Renal pelvis (tissue), 1 donor: ENCODE measurements at regions not wholly inside any gene's neighbourhood (a gene's known extent, or its start where the extent isn't known, plus 50 kb on each side); places are given as distances from the start of the nearest gene placed in this dataset.

Source experiments
- DNase-seq: peaks from one replicate; pipeline ENCODE4 v3.0.0-alpha.2; 2013

DNA sequence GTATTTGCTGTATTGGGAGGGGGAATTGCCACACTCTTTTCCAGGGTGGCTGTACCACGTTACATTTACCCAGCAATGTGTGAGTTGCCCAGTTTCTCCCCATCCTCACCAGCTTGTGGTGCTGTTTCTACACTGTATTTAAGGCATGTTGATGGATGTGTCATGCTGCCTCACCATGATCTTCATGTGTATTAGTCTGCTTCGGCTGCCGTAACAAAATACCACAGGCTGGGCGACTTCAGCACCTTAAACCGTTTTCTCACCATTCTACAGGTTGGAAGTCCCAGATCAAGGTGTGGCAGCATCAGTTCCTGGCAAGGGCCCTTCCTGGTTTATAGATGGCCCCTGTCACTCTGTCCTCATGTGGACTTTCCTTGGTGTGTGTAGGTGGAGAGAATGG lies 169.7 kb downstream of the IGLL1 start:
- DNase-seq = no peak

DNA sequence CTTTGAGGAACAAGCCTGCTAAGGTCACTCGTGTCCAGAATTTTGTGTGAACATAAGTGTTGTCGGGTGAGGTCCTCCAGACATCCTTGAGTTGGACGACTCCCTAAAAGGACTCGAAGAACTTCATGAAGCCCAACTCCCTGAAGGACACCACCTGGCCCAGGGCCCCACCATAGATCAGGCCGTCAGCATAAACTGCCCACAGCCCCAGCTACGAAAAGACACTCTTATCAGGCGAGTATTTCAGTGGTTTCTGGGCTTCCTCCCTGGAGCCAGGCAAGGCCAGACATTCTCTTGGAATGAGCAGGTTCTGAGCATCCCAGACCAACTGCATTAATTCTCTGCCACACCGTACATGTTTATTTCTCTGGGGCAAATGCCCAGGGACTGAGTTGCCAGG lies 170.1 kb downstream of the IGLL1 start:
- no peak for DNase-seq

DNA sequence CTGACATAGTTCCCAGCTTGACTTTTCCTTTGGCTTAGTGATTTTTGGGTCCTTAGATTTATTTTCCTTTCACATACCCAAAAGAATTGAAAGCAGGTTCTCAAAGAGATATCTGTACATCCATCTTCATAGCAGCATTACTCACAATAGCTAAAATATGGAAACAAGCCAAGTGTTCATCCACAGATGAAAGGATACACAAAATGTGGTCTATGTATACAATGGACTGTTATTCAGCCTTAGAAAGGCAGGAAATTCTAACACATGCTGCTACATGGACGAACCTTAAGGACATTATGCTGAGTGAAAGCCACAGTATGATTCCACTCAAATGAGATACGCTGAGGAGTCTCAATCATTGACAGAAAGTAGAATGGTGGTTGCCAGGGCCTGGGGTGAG lies 171.8 kb downstream of the IGLL1 start:
- no peak for DNase-seq

DNA sequence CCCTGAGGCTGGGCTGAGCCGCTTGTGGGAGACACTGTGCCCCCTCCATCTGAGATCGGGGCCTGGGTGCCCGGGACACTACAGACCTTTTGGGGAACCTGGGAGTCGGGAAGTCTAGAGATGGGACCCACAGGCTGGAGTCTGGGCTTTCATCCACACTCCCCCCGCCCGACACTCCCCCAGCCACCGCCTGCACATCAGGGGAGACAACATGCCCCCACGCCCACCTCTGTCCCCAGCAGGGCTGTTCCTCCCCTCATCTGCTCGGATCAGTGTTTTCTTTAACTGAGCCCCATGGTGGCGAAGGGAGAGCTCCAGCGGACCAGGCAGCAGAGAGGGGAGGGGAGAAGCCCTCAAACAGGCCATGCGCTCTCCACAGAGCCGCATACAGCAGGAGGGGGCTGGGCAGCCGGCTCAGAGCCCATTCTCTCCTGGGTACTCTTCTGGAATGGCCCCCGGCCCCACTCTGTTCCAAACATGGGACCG lies 174.7 kb downstream of the IGLL1 start:
- no peak for DNase-seq

DNA sequence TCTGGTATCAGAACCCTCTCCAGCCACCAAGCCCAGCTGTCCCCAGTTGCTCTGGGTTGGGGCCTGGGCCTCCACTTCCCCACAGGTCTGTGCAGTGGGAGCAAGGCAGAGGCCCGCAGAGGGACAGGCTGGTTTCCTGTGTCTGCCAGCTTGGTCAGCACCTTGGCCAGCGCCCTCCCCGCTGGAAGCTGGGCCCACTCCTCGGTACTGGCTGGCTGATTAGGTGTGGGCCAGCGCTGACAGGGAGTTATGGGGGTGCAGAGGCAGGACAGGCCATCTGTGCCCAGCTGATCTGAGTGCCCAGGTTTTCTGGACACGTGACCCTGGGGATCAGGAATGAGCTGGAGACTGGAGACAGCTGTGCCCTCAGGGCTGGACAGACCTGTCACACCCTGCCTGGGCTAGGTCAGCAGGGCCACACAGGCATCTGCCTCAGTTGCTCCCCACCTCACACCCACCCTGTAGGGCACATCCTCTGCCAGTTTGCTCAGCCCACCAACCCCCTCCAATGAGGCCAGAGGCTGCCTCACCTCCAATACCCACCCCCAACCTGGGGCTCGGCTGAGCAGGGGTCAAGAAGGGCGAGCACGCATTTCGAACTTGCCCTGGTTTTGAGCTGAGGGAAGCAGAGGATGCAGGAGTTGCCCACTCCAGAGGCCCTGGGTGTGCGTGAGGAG lies 175.3 kb downstream of the IGLL1 start:
- peak; percentile 82 for DNase-seq

DNA sequence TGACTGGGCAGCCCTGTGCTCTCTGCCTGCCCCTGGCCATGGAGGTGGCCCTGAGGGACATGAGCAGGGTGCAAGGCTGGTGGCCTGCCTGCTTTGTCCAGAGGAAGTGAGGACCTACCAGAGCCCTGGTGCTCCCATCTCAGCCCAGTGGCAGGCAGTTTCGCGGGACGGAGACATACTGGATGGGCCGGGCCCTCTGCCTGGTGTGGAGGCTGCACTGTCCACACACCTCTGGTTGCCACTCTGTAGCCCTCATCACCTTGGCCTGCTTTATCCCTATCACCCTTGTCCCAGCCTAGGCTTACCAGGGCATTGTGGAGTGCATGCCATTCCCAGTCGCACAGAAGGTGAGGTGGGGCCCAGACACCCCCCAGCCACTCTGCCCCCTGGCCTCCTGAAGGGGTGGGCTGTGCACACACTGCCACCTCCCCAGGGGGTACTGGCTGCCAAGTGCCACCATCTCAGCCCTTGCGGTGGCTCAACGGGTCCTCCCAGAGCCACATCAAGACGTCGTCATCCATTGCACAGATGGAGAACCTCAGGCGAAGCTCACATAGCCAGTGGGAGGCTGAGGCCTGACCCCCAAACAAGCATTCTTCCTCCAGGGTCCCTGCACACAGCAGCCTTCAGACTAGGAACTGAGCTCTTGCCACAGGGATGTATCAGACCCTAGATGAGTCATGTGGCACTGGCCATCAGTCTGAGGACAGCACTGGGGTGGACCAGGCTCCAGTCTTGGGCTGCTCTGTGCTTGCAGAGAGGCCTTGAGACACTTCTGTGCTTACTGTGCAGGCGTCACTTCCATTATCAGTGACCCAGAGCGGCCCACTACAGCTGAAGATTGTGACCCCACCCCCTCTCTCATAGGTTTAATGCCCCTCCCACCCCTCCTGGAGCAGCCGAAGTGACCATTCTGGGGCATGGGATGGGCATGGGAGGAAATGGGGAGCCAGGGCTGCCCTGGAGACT lies 176.1 kb downstream of the IGLL1 start:
- DNase-seq = no peak

DNA sequence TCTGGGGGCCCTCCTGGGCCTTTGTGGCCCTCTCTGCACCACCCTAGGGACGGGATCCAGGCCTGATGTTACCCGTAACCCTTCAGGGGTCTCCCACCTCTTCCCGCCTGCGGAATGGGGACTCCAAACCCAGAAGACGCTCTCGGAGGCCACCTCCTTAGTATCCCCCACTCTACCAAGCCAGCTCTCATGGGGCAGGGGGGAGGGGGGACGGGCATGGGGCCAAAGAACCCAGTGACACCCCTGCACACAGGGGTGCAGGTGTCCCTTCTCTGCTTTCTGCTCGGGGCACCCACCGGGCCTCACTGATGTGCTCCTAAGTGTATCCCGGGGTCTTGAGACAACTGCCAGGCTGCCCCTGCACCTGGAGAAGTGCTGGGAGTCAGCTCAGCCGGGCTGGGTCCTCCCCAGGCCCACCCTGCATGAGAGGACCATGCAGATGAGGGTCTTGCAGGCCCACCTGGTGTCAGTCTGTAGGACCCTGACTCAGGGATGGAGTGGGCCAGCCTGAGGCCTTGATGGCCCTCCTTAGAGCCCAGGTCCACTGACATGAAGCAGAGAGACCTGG lies 176.9 kb downstream of the IGLL1 start:
- no peak for DNase-seq

DNA sequence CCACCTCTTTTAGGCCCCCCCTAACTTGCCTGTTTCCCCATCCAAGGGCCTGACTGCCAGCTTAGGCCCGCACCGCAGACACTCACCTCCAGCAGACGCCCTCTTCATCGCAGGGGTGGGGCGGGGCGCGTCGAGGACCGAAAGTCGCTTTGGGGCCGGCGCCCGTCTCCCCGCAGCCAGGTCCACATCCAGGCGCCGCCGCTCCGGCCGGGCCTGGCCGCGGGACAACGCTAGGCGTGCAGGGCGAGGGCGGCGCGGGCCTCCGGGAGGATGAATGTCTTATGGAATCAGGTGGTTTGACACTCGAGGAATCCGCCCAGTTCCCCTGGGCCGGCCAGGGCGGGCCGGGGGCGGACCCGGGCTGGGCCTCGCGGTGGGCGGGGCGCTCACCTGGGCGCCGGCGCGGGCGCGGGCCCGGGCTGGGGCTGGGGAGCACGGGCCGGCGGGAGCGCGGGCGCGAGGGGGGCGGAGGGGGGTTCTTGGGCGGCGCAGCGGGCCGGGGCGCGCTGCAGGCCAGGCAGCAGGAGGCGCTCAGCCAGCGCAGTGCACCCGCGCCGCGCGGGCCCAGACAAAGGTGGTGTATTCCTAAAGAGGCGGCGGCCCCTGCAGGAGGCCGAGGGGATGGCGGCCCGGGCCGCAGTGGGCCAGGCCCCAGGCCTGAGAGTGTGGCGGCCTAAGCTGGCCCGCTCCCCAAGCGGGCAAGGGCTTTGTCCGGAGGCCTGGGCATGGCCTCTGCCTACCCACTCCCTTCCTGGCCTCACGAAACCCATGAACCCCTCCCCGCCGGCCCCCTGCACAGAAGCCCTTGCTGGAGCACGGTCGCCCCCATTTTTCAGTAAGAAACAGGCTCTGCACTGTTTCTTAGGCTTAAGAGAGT lies 177.6 kb downstream of the IGLL1 start:
- DNase-seq = peak; percentile 82

DNA sequence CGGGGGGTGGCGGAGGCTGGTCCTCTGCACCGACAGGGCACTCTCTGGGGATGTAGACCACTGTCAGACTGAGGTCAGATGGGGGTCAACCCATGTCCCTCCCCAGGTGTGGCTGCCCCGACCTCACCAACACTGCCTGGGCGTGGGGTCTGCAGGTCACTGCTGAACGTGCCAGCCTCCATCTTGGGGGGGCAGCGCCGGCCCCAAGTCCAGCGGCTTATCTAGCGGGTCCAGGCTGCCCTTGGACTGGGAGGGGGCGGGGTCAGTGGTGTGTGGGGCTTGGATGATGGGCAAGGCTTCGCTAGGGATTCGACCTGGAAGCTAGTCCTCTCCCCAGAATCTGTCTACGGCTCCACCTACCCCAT lies 178.2 kb downstream of the IGLL1 start:
- no peak for DNase-seq

DNA sequence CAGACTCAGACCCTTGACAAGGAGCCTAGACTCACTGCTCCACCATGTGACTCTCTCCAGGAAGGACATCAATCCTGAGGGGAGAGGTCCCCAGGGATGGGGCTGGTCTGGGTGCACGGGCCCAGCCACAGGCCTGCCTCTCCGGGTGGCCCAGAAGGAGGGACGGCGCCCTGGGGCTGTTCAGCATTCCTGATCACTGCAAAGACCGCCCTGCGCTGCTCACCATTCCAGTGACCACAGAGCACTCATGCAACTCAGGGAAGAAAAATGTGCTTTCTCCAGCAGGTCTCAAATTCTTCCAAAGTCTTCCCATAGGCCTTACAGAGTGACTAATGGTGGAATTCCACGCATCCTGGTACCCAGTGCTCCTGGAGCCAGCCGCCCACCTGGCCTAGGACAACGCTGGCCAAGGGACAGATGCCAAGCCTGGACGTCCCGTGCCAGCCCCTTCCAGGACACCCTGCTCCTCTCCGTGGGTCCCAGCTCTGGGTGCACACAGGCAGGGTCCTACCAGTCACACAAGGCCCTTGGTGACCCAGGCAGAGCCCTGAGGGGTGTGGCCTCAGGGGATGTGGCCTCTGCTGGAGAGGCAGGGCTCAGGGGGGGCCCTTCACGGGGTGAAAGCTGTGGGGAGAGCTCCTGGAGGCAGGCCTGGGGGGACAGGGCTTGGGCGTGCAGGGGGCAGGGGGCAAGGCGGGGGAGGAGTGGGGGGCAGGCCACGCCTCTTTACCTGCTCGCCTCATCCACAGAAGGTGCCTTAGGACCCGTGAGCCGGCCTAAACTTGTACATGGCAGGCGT lies 178.8 kb downstream of the IGLL1 start:
- DNase-seq = no peak

DNA sequence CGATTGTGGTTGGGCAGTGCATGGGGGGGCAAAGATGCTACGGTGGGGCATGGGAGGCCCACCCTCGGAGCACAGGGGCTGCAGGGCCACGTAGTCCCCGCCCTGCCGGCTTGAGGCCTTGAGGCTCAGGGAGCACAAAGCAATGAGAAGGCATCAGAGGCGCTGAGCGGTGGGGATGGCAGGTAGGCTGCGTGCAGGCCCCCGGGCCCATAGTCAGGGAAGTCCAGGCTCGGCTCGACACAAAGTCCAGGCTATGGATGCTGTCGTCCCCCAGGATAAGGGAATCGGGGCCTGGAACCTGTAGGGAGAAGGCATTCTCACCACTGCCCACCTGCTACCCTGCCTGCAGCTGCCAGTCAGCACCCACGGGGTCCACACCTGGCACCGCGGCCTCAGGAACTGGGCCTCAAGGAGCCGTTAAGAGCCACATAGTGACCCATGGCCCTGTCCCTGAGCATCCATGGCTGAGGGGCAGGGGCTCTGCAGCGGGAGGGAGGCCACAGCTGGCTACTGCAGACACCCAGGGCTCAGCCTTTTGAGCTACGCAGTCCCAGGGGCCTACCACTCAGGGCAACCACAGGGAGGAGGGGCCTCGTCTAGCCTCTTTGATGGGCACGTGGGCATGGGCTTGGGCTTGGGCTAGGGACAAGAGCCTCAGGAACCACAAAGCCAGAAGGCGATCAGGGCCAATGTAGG lies 179.7 kb downstream of the IGLL1 start:
- DNase-seq = no peak

DNA sequence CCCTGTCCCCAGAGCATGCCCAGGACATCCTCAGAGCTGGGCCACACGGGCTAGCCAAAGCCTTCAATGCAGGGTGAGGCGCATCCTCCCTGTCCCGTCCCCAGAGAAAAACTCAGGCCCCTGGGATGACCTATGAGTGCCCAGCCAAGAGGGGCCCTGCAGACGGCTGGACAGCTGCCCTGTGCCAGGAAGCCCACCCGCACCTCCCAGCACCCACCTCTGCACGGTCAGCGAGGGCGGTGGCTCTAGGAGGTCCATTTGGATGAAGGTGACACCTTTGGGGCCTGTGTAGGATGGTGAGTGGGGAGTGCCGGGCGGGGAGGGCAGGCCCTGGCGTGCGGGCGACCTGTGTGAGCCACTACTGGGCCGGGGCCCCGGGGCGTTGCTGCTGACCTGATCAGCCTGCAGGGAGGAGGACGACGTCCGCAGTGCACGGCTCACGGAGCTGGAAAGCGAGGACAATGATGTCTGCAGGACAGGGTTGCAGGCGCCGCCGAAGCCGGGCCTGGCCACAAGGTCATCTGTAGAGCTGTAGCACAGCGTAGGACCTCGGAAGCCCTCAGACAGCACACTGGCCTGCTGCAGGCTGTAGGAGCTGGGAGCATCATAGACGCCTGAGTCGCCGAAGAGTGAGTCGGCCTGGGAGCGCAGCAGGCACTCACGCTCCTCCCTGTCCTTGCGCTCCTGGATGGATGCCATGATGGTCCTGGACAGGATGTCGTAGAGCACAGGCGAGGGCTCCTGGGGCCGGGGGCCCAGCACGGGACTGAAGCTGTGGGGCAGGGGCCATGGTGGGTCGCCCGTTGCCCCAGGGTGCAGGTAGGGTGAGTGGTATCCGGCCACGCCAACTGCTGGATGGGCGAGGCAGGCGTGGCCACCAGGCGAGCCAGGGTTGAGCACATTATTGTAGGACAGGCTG lies 180.5 kb downstream of the IGLL1 start:
- no peak for DNase-seq

DNA sequence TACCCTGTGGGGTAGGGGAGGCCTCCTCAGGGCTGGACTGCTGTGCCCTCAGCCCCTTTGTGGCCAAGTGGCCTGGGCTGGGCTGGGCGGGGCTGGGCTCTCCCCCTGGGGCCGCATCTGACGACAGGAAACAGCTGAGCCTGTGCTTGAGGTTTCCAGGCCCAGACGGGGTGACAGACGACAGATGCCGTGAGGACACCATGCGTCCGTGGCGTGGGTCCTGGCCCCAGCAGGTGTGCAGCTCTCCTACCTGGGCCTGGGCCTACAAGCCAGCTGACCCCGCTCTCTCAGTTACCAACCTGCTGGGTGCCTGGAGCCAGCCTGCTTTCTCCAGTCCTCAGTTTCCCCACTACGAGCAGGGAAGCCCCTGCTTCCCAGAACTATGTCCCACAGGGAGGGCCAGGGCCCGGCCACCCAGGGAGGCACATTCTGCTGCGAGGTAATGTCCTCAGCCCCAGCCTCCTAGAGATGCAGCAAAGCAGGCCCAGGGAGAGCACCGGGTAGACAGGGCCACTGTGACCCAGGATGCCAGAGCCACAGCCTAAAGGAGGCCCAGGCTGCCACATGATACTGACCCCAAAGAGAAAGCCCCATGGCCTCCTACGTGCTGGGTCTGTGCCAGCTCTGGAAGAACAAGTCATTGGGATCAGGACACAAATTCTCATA lies 181.3 kb downstream of the IGLL1 start:
- no peak for DNase-seq

DNA sequence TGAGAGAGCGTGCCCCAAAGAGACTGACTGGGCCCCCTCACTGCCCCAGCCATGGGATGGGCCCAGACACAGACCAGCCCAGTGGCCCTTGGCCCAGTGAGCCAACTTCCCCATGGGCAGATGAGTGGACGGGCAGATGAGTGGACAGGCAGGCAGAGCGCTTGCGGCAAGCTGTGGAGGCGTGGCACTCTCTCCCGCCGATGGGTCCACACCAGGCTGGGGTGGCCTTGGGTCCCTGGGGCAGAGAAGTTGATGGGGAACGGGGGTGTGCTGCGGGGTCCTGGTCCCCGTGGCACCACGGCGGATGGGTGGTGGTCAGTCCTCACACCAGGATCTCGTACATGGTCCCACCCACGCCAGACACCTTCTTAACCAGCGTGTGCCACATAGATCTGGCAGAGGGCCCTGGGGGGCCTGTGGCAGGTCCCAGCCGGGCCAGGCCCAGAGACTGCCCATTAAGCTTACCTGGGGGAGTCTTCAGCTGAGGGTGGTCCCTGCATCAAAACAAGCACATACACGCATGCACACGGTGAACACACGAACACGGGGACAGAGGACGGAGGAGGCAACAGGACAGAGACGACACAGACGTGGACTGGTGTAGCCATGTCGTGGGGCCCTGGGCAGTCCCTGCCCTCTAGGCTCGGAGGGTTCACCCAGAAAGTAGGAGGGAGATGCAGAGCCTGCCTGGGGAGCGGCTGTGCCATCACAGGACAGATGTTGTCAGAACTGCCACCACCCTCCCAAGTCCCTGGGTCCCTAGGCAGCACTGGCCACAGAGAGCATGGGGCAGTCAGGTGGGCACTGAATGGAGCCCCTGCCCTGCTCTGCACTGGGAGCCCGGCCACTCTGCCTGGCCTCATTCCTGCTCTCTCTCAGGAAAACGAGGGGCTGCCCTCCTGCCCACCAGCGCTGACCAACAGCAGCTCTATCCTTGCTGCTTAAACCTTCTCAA lies 182.2 kb downstream of the IGLL1 start:
- no peak for DNase-seq

DNA sequence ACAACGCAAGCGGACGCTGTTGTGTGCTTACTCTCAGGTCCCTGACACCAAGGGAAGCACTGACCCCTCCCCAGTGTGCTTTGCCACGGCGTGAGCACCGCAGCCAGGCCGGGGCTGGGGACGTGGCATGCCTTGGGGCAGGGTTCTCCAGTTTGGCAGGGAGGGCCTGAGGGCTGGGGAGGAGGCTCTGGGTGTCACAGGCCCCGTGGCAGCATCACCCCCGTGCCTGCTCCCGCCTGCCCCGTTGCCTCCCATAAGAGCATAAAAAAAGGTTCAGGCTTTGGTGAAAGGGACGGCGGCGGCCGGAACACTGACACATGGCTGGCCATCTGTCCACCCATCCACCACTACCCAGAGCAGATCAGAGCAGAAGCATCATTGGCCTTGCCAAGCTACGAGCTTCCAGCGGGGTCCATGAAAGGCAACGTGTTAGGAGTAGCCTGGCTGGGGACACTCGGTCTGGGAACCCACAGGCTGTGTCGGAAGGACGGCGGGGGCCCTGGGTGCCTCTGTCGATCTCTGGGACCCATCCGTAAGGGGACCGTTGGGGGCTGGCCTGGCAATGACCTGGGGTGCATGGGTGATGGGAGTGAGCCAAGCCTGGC lies 183.0 kb downstream of the IGLL1 start:
- DNase-seq = no peak

DNA sequence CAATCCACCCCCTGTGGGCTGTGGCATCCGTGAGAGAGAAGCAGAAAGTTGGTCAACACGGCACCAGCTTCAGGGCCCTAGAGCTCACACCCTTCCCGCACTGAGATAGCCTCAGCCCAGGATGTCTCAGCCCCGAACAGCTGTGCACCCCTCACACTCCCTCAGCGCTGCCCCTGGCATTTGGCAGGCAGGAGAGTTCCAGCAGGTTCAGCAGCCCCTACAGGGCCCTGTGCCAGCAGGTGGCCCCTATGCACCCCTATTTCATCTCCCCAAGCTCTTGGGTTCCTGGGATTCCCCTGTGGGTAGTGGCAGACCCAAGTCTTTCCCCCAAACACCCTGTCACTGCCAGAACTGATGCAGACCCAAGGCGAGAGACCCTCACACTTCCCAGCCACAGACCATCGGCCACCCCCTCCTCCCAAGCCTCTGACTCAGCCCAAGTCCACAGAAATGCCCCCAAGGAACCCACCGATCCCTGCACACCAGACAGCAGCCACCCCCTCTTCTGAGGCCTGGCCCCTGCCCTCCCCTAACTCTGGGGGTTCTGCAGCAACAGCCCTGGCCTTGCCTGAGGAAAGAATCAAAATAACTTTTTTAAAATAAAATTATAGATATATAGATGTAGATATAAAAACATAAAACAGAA lies 183.6 kb downstream of the IGLL1 start:
- no peak for DNase-seq
